ENCODE measurements at regions not wholly inside any gene's neighbourhood (a gene's known extent, or its start where the extent isn't known, plus 50 kb on each side); places are given as distances from the start of the nearest gene placed in this dataset.
A peak's percentile ranks its signal among the peaks of the same experiment; 100 is the strongest.

GRCh38 chr20:48259456-48259855, 474.2 kb upstream of the SULF2 start:
- Histone ChIP-seq H3K36me3 (ENCODE audit: control insufficient read depth, insufficient read depth, low read length) (no peaks in the 10 kb centered on the region), H3K27me3 (replicated peaks; ENCODE audit: control insufficient read depth, insufficient read depth, low read length) (no peaks in the 10 kb centered on the region), H3K4me3 (ENCODE audit: low read depth, low read length) (no peak overlapping the region), H3K4me1 (no peaks in the 10 kb centered on the region), H3K9me3 (0 out of 2 replicates have a peak, but pooled peaks cover 3% of the 10 kb centered on the region)
- H3K4me1 Mint-ChIP-seq (ENCODE audit: low read depth, unreplicated experiment): no peaks in the 10 kb centered on the region
- no TSS peak for BruUV-seq (replicated peaks)
- peak in 1 of 2 experiments; percentile 31 for DNase-seq
- TF ChIP-seq CTCF (IDR thresholded peaks at IDR 0.05; ENCODE audit: insufficient read depth in 1 of 2, low read depth in 1 of 2, low read length in 1 of 2, severe bottlenecking in 1 of 2, unreplicated experiment in 1 of 2): no peak
- CTCF ChIA-PET: interaction anchor here (0.6 kb wide), 1 partner anchor 262 kb away, joined by 3 read pairs; no protein-coding TSS in a partner anchor
- POLR2A ChIA-PET: no interaction called here
- intact Hi-C loops (cut with micrococcal nuclease; ENCODE audit: unreplicated experiment): no loop called here
- H3K27me3 Mint-ChIP-seq (ENCODE audit: insufficient read depth, unreplicated experiment): peaks cover 2% of the 10 kb centered on the region
- no peaks in the 10 kb centered on the region for H3K36me3 Mint-ChIP-seq (ENCODE audit: insufficient read depth, unreplicated experiment)
- H3K9me3 Mint-ChIP-seq (ENCODE audit: unreplicated experiment): peaks cover 22% of the 10 kb centered on the region
- no peak overlapping the region for H3K27ac Mint-ChIP-seq (ENCODE audit: unreplicated experiment)
- no peak overlapping the region for H3K4me3 Mint-ChIP-seq (ENCODE audit: unreplicated experiment)

GRCh38 chr20:48257833-48258232, 472.6 kb upstream of the SULF2 start:
- peaks cover 6% of the 10 kb centered on the region; the same call in 1 of the 2 replicates for H3K9me3 ChIP-seq
- ChIA-PET POLR2A (no interaction called here), CTCF (interaction anchor here (0.7 kb wide), 1 partner anchor 556 kb away, joined by 3 read pairs; no protein-coding TSS in a partner anchor)
- H3K36me3 ChIP-seq (ENCODE audit: control insufficient read depth, insufficient read depth, low read length): no peaks in the 10 kb centered on the region
- no peak overlapping the region for H3K4me3 ChIP-seq (ENCODE audit: low read depth, low read length)
- Mint-ChIP-seq H3K4me3 (ENCODE audit: unreplicated experiment) (no peak overlapping the region), H3K4me1 (ENCODE audit: low read depth, unreplicated experiment) (no peaks in the 10 kb centered on the region), H3K27ac (ENCODE audit: unreplicated experiment) (no peak overlapping the region), H3K36me3 (ENCODE audit: insufficient read depth, unreplicated experiment) (no peaks in the 10 kb centered on the region), H3K27me3 (ENCODE audit: insufficient read depth, unreplicated experiment) (peaks cover 2% of the 10 kb centered on the region), H3K9me3 (ENCODE audit: unreplicated experiment) (peaks cover 23% of the 10 kb centered on the region)
- BruUV-seq (replicated peaks): no TSS peak
- DNase-seq: peak in 1 of 2 experiments; percentile 2
- no peaks in the 10 kb centered on the region for H3K4me1 ChIP-seq
- intact Hi-C loops (cut with micrococcal nuclease; ENCODE audit: unreplicated experiment): no loop called here
- no peak for TF ChIP-seq CTCF (IDR thresholded peaks at IDR 0.05; ENCODE audit: insufficient read depth in 1 of 2, low read depth in 1 of 2, low read length in 1 of 2, severe bottlenecking in 1 of 2, unreplicated experiment in 1 of 2)
- no peaks in the 10 kb centered on the region for H3K27me3 ChIP-seq (replicated peaks; ENCODE audit: control insufficient read depth, insufficient read depth, low read length)

- H3K27me3 ChIP-seq (replicated peaks; ENCODE audit: control insufficient read depth, insufficient read depth, low read length): no peaks in the 10 kb centered on the region
- intact Hi-C loops (cut with micrococcal nuclease; ENCODE audit: unreplicated experiment): no loop called here
- H3K36me3 ChIP-seq (ENCODE audit: control insufficient read depth, insufficient read depth, low read length): no peaks in the 10 kb centered on the region
- H3K4me1 ChIP-seq: no peaks in the 10 kb centered on the region
- Mint-ChIP-seq H3K36me3 (ENCODE audit: insufficient read depth, unreplicated experiment) (no peaks in the 10 kb centered on the region), H3K4me3 (ENCODE audit: unreplicated experiment) (no peak overlapping the region), H3K27me3 (ENCODE audit: insufficient read depth, unreplicated experiment) (no peaks in the 10 kb centered on the region), H3K4me1 (ENCODE audit: low read depth, unreplicated experiment) (no peaks in the 10 kb centered on the region), H3K9me3 (ENCODE audit: unreplicated experiment) (peaks cover 14% of the 10 kb centered on the region), H3K27ac (ENCODE audit: unreplicated experiment) (no peak overlapping the region)
- no peak overlapping the region for H3K4me3 ChIP-seq (ENCODE audit: low read depth, low read length)
- ChIA-PET POLR2A (no interaction called here), CTCF (no interaction called here)
- DNase-seq: no peak
- no peak for TF ChIP-seq CTCF (IDR thresholded peaks at IDR 0.05; ENCODE audit: insufficient read depth in 1 of 2, low read depth in 1 of 2, low read length in 1 of 2, severe bottlenecking in 1 of 2, unreplicated experiment in 1 of 2)
- BruUV-seq (replicated peaks): no TSS peak
- H3K9me3 ChIP-seq: no peaks in the 10 kb centered on the region
These were observed 462.7 kb upstream of the SULF2 start for GRCh38 chr20:48247961-48248360.

All from Caco-2 (cell line).